Activated T-cell treated with anti-CD3 and anti-CD28 coated beads, Interleukin-2, amount 50 U/mL, for 24 hours (primary cell): ENCODE measurements at regions not wholly inside any gene's neighbourhood (a gene's known extent, or its start where the extent isn't known, plus 50 kb on each side); places are given as distances from the start of the nearest gene placed in this dataset.

Experiments
- DNase-seq: peaks from one replicate; pipeline ENCODE4 v3.0.0-alpha.2; 2020
- H3K27ac Mint-ChIP-seq: 2 replicates; pipeline ENCODE4 v1.8.0; 2020; ENCODE audit warnings: mild to moderate bottlenecking, mixed read lengths
- H3K27me3 Mint-ChIP-seq: 2 replicates; pipeline ENCODE4 v1.8.0; 2020; ENCODE audit warnings: mixed read lengths
- H3K36me3 Mint-ChIP-seq: 2 replicates; pipeline ENCODE4 v1.8.0; 2020; ENCODE audit warnings: low read depth, mixed read lengths
- H3K4me1 Mint-ChIP-seq: 2 replicates; pipeline ENCODE4 v1.8.0; 2020; ENCODE audit warnings: low read depth, mixed read lengths
- H3K4me3 Mint-ChIP-seq: 2 replicates; pipeline ENCODE4 v1.8.0; 2020; ENCODE audit warnings: mild to moderate bottlenecking, moderate library complexity, mixed read lengths
- H3K9me3 Mint-ChIP-seq: 2 replicates; pipeline ENCODE4 v1.8.0; 2020; ENCODE audit warnings: mixed read lengths

GRCh38 chr18:41517142-41517541, 437.9 kb upstream of the PIK3C3 start:
- no peak for DNase-seq
- Mint-ChIP-seq H3K36me3 (no peaks in the 10 kb centered on the region), H3K27ac (no peak overlapping the region), H3K27me3 (no peaks in the 10 kb centered on the region), H3K4me3 (no peak overlapping the region), H3K4me1 (no peaks in the 10 kb centered on the region), H3K9me3 (peaks cover 2% of the 10 kb centered on the region)

GRCh38 chr18:41513438-41513837, 441.6 kb upstream of the PIK3C3 start:
- DNase-seq = no peak
- H3K36me3 Mint-ChIP-seq = no peaks in the 10 kb centered on the region
- no peaks in the 10 kb centered on the region for H3K4me1 Mint-ChIP-seq
- H3K27me3 Mint-ChIP-seq = no peaks in the 10 kb centered on the region
- H3K9me3 Mint-ChIP-seq = no peaks in the 10 kb centered on the region
- H3K4me3 Mint-ChIP-seq = no peak overlapping the region
- H3K27ac Mint-ChIP-seq = no peak overlapping the region

- Mint-ChIP-seq H3K4me1 (no peaks in the 10 kb centered on the region), H3K36me3 (no peaks in the 10 kb centered on the region), H3K9me3 (peaks cover 2% of the 10 kb centered on the region), H3K27ac (no peak overlapping the region), H3K4me3 (no peak overlapping the region), H3K27me3 (no peaks in the 10 kb centered on the region)
- DNase-seq = no peak
These were observed 450.7 kb upstream of the PIK3C3 start for GRCh38 chr18:41504316-41504715.

- no peaks in the 10 kb centered on the region for H3K27me3 Mint-ChIP-seq
- no peaks in the 10 kb centered on the region for H3K36me3 Mint-ChIP-seq
- peaks cover 5% of the 10 kb centered on the region for H3K9me3 Mint-ChIP-seq
- DNase-seq = no peak
- H3K4me1 Mint-ChIP-seq = no peaks in the 10 kb centered on the region
- no peak overlapping the region for H3K27ac Mint-ChIP-seq
- no peak overlapping the region for H3K4me3 Mint-ChIP-seq
These were observed 453.2 kb upstream of the PIK3C3 start for GRCh38 chr18:41501848-41502247.

GRCh38 chr18:41499345-41499744, 455.7 kb upstream of the PIK3C3 start:
- Mint-ChIP-seq H3K36me3 (no peaks in the 10 kb centered on the region), H3K4me1 (no peaks in the 10 kb centered on the region), H3K27ac (no peak overlapping the region), H3K27me3 (no peaks in the 10 kb centered on the region), H3K4me3 (no peak overlapping the region), H3K9me3 (peaks cover 4% of the 10 kb centered on the region)
- no peak for DNase-seq

- no peak overlapping the region for H3K27ac Mint-ChIP-seq
- no peak for DNase-seq
- H3K27me3 Mint-ChIP-seq = no peaks in the 10 kb centered on the region
- H3K4me1 Mint-ChIP-seq = no peaks in the 10 kb centered on the region
- H3K9me3 Mint-ChIP-seq = peaks cover 19% of the 10 kb centered on the region
- H3K4me3 Mint-ChIP-seq = no peak overlapping the region
- no peaks in the 10 kb centered on the region for H3K36me3 Mint-ChIP-seq
These were observed 464.2 kb upstream of the PIK3C3 start for GRCh38 chr18:41490861-41491260.

GRCh38 chr18:41486575-41486974, 468.5 kb upstream of the PIK3C3 start:
- H3K4me1 Mint-ChIP-seq = no peaks in the 10 kb centered on the region
- peaks cover 15% of the 10 kb centered on the region for H3K9me3 Mint-ChIP-seq
- H3K36me3 Mint-ChIP-seq = no peaks in the 10 kb centered on the region
- no peak overlapping the region for H3K4me3 Mint-ChIP-seq
- DNase-seq = no peak
- H3K27ac Mint-ChIP-seq = no peak overlapping the region
- H3K27me3 Mint-ChIP-seq = no peaks in the 10 kb centered on the region

- Mint-ChIP-seq H3K36me3 (no peaks in the 10 kb centered on the region), H3K27me3 (no peaks in the 10 kb centered on the region), H3K27ac (no peak overlapping the region), H3K9me3 (peaks cover 13% of the 10 kb centered on the region), H3K4me3 (no peak overlapping the region), H3K4me1 (no peaks in the 10 kb centered on the region)
- no peak for DNase-seq
These were observed 471.0 kb upstream of the PIK3C3 start for GRCh38 chr18:41484069-41484468.

- H3K27me3 Mint-ChIP-seq = no peaks in the 10 kb centered on the region
- H3K9me3 Mint-ChIP-seq = peaks cover 13% of the 10 kb centered on the region
- DNase-seq = no peak
- H3K27ac Mint-ChIP-seq = no peak overlapping the region
- no peaks in the 10 kb centered on the region for H3K36me3 Mint-ChIP-seq
- no peaks in the 10 kb centered on the region for H3K4me1 Mint-ChIP-seq
- H3K4me3 Mint-ChIP-seq = no peak overlapping the region
These were observed 472.5 kb upstream of the PIK3C3 start for GRCh38 chr18:41482501-41482900.

GRCh38 chr18:41466436-41467160, 488.4 kb upstream of the PIK3C3 start:
- Mint-ChIP-seq H3K4me3 (no peak overlapping the region), H3K27ac (no peak overlapping the region), H3K9me3 (peaks cover 17% of the 10 kb centered on the region), H3K4me1 (no peaks in the 10 kb centered on the region), H3K27me3 (no peaks in the 10 kb centered on the region), H3K36me3 (no peaks in the 10 kb centered on the region)
- DNase-seq = no peak

- no peaks in the 10 kb centered on the region for H3K4me1 Mint-ChIP-seq
- H3K4me3 Mint-ChIP-seq = no peak overlapping the region
- no peaks in the 10 kb centered on the region for H3K36me3 Mint-ChIP-seq
- no peak overlapping the region for H3K27ac Mint-ChIP-seq
- no peak for DNase-seq
- H3K9me3 Mint-ChIP-seq = peaks cover 17% of the 10 kb centered on the region
- no peaks in the 10 kb centered on the region for H3K27me3 Mint-ChIP-seq
These were observed 489.6 kb upstream of the PIK3C3 start for GRCh38 chr18:41465386-41465785.

- no peaks in the 10 kb centered on the region for H3K4me1 Mint-ChIP-seq
- H3K36me3 Mint-ChIP-seq = no peaks in the 10 kb centered on the region
- no peak for DNase-seq
- no peak overlapping the region for H3K27ac Mint-ChIP-seq
- no peaks in the 10 kb centered on the region for H3K27me3 Mint-ChIP-seq
- peaks cover 19% of the 10 kb centered on the region for H3K9me3 Mint-ChIP-seq
- H3K4me3 Mint-ChIP-seq = no peak overlapping the region
These were observed 490.8 kb upstream of the PIK3C3 start for GRCh38 chr18:41464278-41464677.

GRCh38 chr18:41462946-41463345, 492.1 kb upstream of the PIK3C3 start:
- H3K27me3 Mint-ChIP-seq = no peaks in the 10 kb centered on the region
- DNase-seq = no peak
- H3K27ac Mint-ChIP-seq = no peak overlapping the region

GRCh38 chr18:41461114-41461513, 493.9 kb upstream of the PIK3C3 start:
- Mint-ChIP-seq H3K9me3 (peaks cover 15% of the 10 kb centered on the region), H3K27ac (no peak overlapping the region), H3K36me3 (no peaks in the 10 kb centered on the region), H3K4me1 (no peaks in the 10 kb centered on the region), H3K4me3 (no peak overlapping the region), H3K27me3 (no peaks in the 10 kb centered on the region)
- no peak for DNase-seq

More at GRCh38 chr18:41462946-41463345, 492.1 kb upstream of the PIK3C3 start:
- H3K36me3 Mint-ChIP-seq = no peaks in the 10 kb centered on the region
- peaks cover 19% of the 10 kb centered on the region for H3K9me3 Mint-ChIP-seq
- no peak overlapping the region for H3K4me3 Mint-ChIP-seq
- H3K4me1 Mint-ChIP-seq = no peaks in the 10 kb centered on the region

GRCh38 chr18:41459656-41460055, 495.4 kb upstream of the PIK3C3 start:
- Mint-ChIP-seq H3K4me1 (no peaks in the 10 kb centered on the region), H3K27me3 (no peaks in the 10 kb centered on the region), H3K27ac (no peak overlapping the region), H3K9me3 (peaks cover 14% of the 10 kb centered on the region), H3K4me3 (no peak overlapping the region), H3K36me3 (no peaks in the 10 kb centered on the region)
- DNase-seq = no peak

- H3K4me1 Mint-ChIP-seq = no peaks in the 10 kb centered on the region
- no peak for DNase-seq
- H3K27ac Mint-ChIP-seq = no peak overlapping the region
- H3K4me3 Mint-ChIP-seq = no peak overlapping the region
- H3K36me3 Mint-ChIP-seq = no peaks in the 10 kb centered on the region
- H3K27me3 Mint-ChIP-seq = no peaks in the 10 kb centered on the region
- H3K9me3 Mint-ChIP-seq = peaks cover 9% of the 10 kb centered on the region
These were observed 496.7 kb upstream of the PIK3C3 start for GRCh38 chr18:41458376-41458775.
